Neuronal stem cell (in vitro differentiated cells): ENCODE measurements at regions not wholly inside any gene's neighbourhood (a gene's known extent, or its start where the extent isn't known, plus 50 kb on each side); places are given as distances from the start of the nearest gene placed in this dataset.

Experiments used
- DNase-seq: peaks from one replicate; pipeline ENCODE4 v3.0.0-alpha.2; 2013; ENCODE audit warnings: low spot score
- H2AFZ ChIP-seq: one replicate; pipeline ENCODE4 v1.6.1; 2013; ENCODE audit warnings: mild to moderate bottlenecking, low read length, inconsistent platforms
- H2AK5ac ChIP-seq: 2 replicates; pipeline ENCODE4 v1.6.1; 2013; ENCODE audit warnings: low read depth, mild to moderate bottlenecking, inconsistent platforms, low read length, moderate library complexity, mixed read lengths
- H2BK120ac ChIP-seq: 2 replicates; pipeline ENCODE4 v1.6.1; 2013; ENCODE audit warnings: low read depth, mild to moderate bottlenecking, inconsistent platforms, low read length, moderate library complexity, mixed read lengths
- H2BK12ac ChIP-seq: one replicate; pipeline ENCODE4 v1.6.1; 2013; ENCODE audit warnings: low read length, inconsistent platforms
- H2BK15ac ChIP-seq: 2 replicates; pipeline ENCODE4 v1.6.1; 2013; ENCODE audit warnings: mild to moderate bottlenecking, low read length, inconsistent platforms, mixed read lengths
- H2BK5ac ChIP-seq: one replicate; pipeline ENCODE4 v1.6.1; 2013; ENCODE audit warnings: inconsistent platforms, mild to moderate bottlenecking, low read length, moderate library complexity
- H3K14ac ChIP-seq: one replicate; pipeline ENCODE4 v1.6.1; 2013; ENCODE audit warnings: low read length, inconsistent platforms
- H3K18ac ChIP-seq: 2 replicates; pipeline ENCODE4 v1.6.1; 2013; ENCODE audit warnings: low read length, inconsistent platforms
- H3K23ac ChIP-seq: 2 replicates; pipeline ENCODE4 v1.6.1; 2013; ENCODE audit warnings: low read depth, mild to moderate bottlenecking, mixed read lengths, low read length, inconsistent platforms; ENCODE audit not compliant: poor library complexity
- H3K27ac ChIP-seq: replicated peaks from 3 replicates; pipeline ENCODE4 v1.5.1; 2013; ENCODE audit warnings: low read length, inconsistent platforms
- H3K27me3 ChIP-seq, 3 experiments: 2 replicates each; pipeline ENCODE4 v1.6.1; 2013; ENCODE audit warnings: low read length in 3 of 3, mild to moderate bottlenecking in 2 of 3, inconsistent platforms in 1 of 3, low read depth in 1 of 3, mixed read lengths in 1 of 3, moderate library complexity in 1 of 3; ENCODE audit not compliant: control insufficient read depth in 3 of 3, insufficient read depth in 3 of 3
- H3K36me3 ChIP-seq, 2 donors: replicated peaks in 1 of 2; 2 replicates each; pipeline ENCODE4 v1.6.1; 2013; ENCODE audit warnings: low read length in 2 of 2; ENCODE audit not compliant: control insufficient read depth in 2 of 2, insufficient read depth in 2 of 2
- H3K4ac ChIP-seq: 2 replicates; pipeline ENCODE4 v1.6.1; 2013; ENCODE audit warnings: inconsistent platforms, mild to moderate bottlenecking, low read length, moderate library complexity
- H3K4me1 ChIP-seq, 2 donors: 1 replicate in 1 of 2; 2 replicates in 1 of 2; pipeline ENCODE4 v1.6.1; 2013; ENCODE audit warnings: low read length in 2 of 2, low read depth in 1 of 2; ENCODE audit not compliant: control insufficient read depth in 2 of 2, insufficient read depth in 1 of 2
- H3K4me2 ChIP-seq: one replicate; pipeline ENCODE4 v1.6.1; 2013; ENCODE audit warnings: mild to moderate bottlenecking, low read length, inconsistent platforms; ENCODE audit not compliant: insufficient read depth, poor library complexity, severe bottlenecking
- H3K4me3 ChIP-seq, 2 donors: 2 replicates each; pipeline ENCODE4 v1.5.1; 2013; ENCODE audit warnings: low read length in 2 of 2, mild to moderate bottlenecking in 2 of 2, inconsistent platforms in 1 of 2, moderate library complexity in 1 of 2
- H3K79me1 ChIP-seq: one replicate; pipeline ENCODE4 v1.6.1; 2013; ENCODE audit warnings: low read depth, mild to moderate bottlenecking, inconsistent platforms, low read length, moderate library complexity
- H3K9ac ChIP-seq: one replicate; pipeline ENCODE4 v1.6.1; 2013; ENCODE audit warnings: mild to moderate bottlenecking, low read depth, low read length, inconsistent platforms; ENCODE audit not compliant: poor library complexity
- H3K9me3 ChIP-seq, 2 donors: replicated peaks in 1 of 2; 2 replicates each; pipeline versions ENCODE3 to v1.6.1; 2013; ENCODE audit warnings: low read length in 2 of 2, mild to moderate bottlenecking in 2 of 2, inconsistent platforms in 1 of 2, low read depth in 1 of 2, mixed read lengths in 1 of 2, moderate library complexity in 1 of 2; ENCODE audit not compliant: control insufficient read depth in 2 of 2, insufficient read depth in 1 of 2
- H4K8ac ChIP-seq: one replicate; pipeline ENCODE4 v1.6.1; 2013; ENCODE audit warnings: low read depth, mild to moderate bottlenecking, inconsistent platforms, low read length, moderate library complexity
- H4K91ac ChIP-seq: one replicate; pipeline ENCODE4 v1.6.1; 2013; ENCODE audit warnings: low read length, low read depth, mild to moderate bottlenecking, inconsistent platforms; ENCODE audit not compliant: poor library complexity
- WGBS, 2 donors: extraction: QIAGEN DNeasy Blood & Tissue Kit; methylation state at CpG; one replicate each; pipeline ENCODE4 v1.1.7; 2013; ENCODE audit warnings: missing lambda C conversion rate in 2 of 2, mixed read lengths in 1 of 2; ENCODE audit not compliant: insufficient read length in 2 of 2, insufficient replicate concordance in 1 of 2; ENCODE audit errors: extremely low coverage in 2 of 2; 5-methylcytosine and 5-hydroxymethylcytosine counted together

GRCh38 chr6:91730710-91731109, 1143.8 kb upstream of the MAP3K7 start:
- H2AK5ac ChIP-seq, result no peak overlapping the region
- H3K4ac ChIP-seq, result no peak overlapping the region
- H3K4me3 ChIP-seq, result no peak overlapping the region
- no peaks in the 10 kb centered on the region for H3K4me1 ChIP-seq
- no peaks in the 10 kb centered on the region for H3K9me3 ChIP-seq
- H4K8ac ChIP-seq, result no peak overlapping the region
- no peak overlapping the region for H2BK15ac ChIP-seq
- no peak overlapping the region for H3K18ac ChIP-seq
- no peak overlapping the region for H2BK120ac ChIP-seq
- H2BK5ac ChIP-seq, result no peak overlapping the region
- H3K23ac ChIP-seq, result no peak overlapping the region
- no peaks in the 10 kb centered on the region for H3K79me1 ChIP-seq
- no peaks in the 10 kb centered on the region for H3K36me3 ChIP-seq
- no peak overlapping the region for H3K4me2 ChIP-seq
- WGBS, 2 donors, result no CpG with 5 or more reads among the region's 2 CpGs
- no peak overlapping the region for H2BK12ac ChIP-seq
- H3K9ac ChIP-seq, result no peak overlapping the region
- no peak overlapping the region for H3K27ac ChIP-seq
- no peak for DNase-seq
- no peak overlapping the region for H2AFZ ChIP-seq
- no peaks in the 10 kb centered on the region for H3K27me3 ChIP-seq
- no peak overlapping the region for H4K91ac ChIP-seq
- H3K14ac ChIP-seq, result no peak overlapping the region

- no peak overlapping the region for H2BK120ac ChIP-seq
- no peaks in the 10 kb centered on the region for H3K9me3 ChIP-seq
- H3K79me1 ChIP-seq, result no peaks in the 10 kb centered on the region
- no peak overlapping the region for H3K14ac ChIP-seq
- no peak overlapping the region for H3K4ac ChIP-seq
- no peak overlapping the region for H2AK5ac ChIP-seq
- H3K18ac ChIP-seq, result no peak overlapping the region
- H4K91ac ChIP-seq, result no peak overlapping the region
- no peak overlapping the region for H3K23ac ChIP-seq
- DNase-seq, result no peak
- H2BK5ac ChIP-seq, result no peak overlapping the region
- no peak overlapping the region for H2BK15ac ChIP-seq
- no peak overlapping the region for H3K4me2 ChIP-seq
- no peaks in the 10 kb centered on the region for H3K27me3 ChIP-seq
- no peak overlapping the region for H3K4me3 ChIP-seq
- no peak overlapping the region for H3K9ac ChIP-seq
- no peak overlapping the region for H4K8ac ChIP-seq
- no peak overlapping the region for H3K27ac ChIP-seq
- no peak overlapping the region for H2BK12ac ChIP-seq
- peak overlapping the region; percentile 45 for H2AFZ ChIP-seq
- peaks cover 0 to 1% of the 10 kb centered on the region in 2 donors for H3K4me1 ChIP-seq
- no CpG with 5 or more reads among the region's 1 CpG for WGBS, 2 donors
- no peaks in the 10 kb centered on the region for H3K36me3 ChIP-seq
These were observed 1133.5 kb upstream of the MAP3K7 start for GRCh38 chr6:91720324-91720723.

- no peaks in the 10 kb centered on the region for H3K27me3 ChIP-seq
- no peak overlapping the region for H3K23ac ChIP-seq
- H3K27ac ChIP-seq, result no peak overlapping the region
- H3K79me1 ChIP-seq, result no peaks in the 10 kb centered on the region
- no peak overlapping the region for H2BK12ac ChIP-seq
- H2BK15ac ChIP-seq, result no peak overlapping the region
- peaks cover 0 to 1% of the 10 kb centered on the region in 2 donors for H3K4me1 ChIP-seq
- H3K9me3 ChIP-seq, result no peaks in the 10 kb centered on the region
- H3K4me2 ChIP-seq, result no peak overlapping the region
- H4K8ac ChIP-seq, result no peak overlapping the region
- no peaks in the 10 kb centered on the region for H3K36me3 ChIP-seq
- no peak overlapping the region for H3K4ac ChIP-seq
- H3K4me3 ChIP-seq, result no peak overlapping the region
- H3K9ac ChIP-seq, result no peak overlapping the region
- H3K14ac ChIP-seq, result no peak overlapping the region
- H2AK5ac ChIP-seq, result no peak overlapping the region
- H2BK120ac ChIP-seq, result no peak overlapping the region
- H4K91ac ChIP-seq, result no peak overlapping the region
- H2BK5ac ChIP-seq, result no peak overlapping the region
- WGBS, 2 donors, result no CpG with 5 or more reads among the region's 1 CpG
- no peak overlapping the region for H3K18ac ChIP-seq
- no peak overlapping the region for H2AFZ ChIP-seq
- DNase-seq, result no peak
These were observed 1132.5 kb upstream of the MAP3K7 start for GRCh38 chr6:91719414-91719813.

- no CpG with 5 or more reads among the region's 2 CpGs for WGBS, 2 donors
- Histone ChIP-seq H3K36me3 (no peaks in the 10 kb centered on the region), H3K79me1 (no peaks in the 10 kb centered on the region), H3K4me3 (no peak overlapping the region), H4K8ac (no peak overlapping the region), H2BK15ac (no peak overlapping the region), H3K9me3 (no peaks in the 10 kb centered on the region), H2AFZ (no peak overlapping the region), H2BK5ac (no peak overlapping the region), H2BK12ac (no peak overlapping the region), H3K14ac (no peak overlapping the region), H3K27me3 (no peaks in the 10 kb centered on the region), H3K27ac (no peak overlapping the region), H3K9ac (no peak overlapping the region), H3K23ac (no peak overlapping the region), H3K4me2 (no peak overlapping the region), H4K91ac (no peak overlapping the region), H2AK5ac (no peak overlapping the region), H3K18ac (no peak overlapping the region), H2BK120ac (no peak overlapping the region), H3K4ac (no peak overlapping the region), H3K4me1 (peaks cover 0 to 1% of the 10 kb centered on the region in 2 donors)
- no peak for DNase-seq
These were observed 1131.3 kb upstream of the MAP3K7 start for GRCh38 chr6:91718198-91718597.
